ENCODE measurements at regions not wholly inside any gene's neighbourhood (a gene's known extent, or its start where the extent isn't known, plus 50 kb on each side); places are given as distances from the start of the nearest gene placed in this dataset.

DNA sequence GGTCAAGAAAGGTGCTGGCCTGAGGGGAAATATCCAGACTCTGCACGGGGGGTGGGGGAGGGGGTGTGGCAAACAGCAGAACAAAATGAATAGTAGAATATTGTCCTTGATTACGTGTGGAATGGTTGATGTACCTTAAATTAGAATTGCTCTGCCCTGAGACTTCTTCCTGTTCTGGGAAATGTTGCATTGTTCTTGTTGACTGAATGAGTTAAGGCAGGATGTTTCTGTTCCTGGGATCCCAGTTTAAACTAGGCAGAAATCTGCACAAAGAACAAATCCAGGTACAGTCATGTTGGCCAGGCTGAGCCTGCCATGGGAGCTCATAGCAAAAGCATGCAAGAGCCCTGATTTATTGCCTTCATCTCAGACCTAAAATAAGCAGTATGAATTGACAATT is 558.7 kb upstream of the VSTM2A start:
- H3K27me3 ChIP-seq (ENCODE audit: control insufficient read depth, insufficient read depth): no peaks in the 10 kb centered on the region
- WGBS: 47% methylated on average over 2 of the region's 2 CpGs
- H3K9me3 ChIP-seq (ENCODE audit: control insufficient read depth, low read length): no peaks in the 10 kb centered on the region
- H3K4me3 ChIP-seq (ENCODE audit: low read length): no peak overlapping the region
- intact Hi-C loops (cut with DNase I): no loop called here
- ATAC-seq: no peak
- no peak overlapping the region for H3K27ac ChIP-seq (ENCODE audit: low read length)
- H3K4me1 ChIP-seq (ENCODE audit: control insufficient read depth, insufficient read depth, low read length): peaks cover 2% of the 10 kb centered on the region
- no peak for DNase-seq

- H3K27me3 ChIP-seq (ENCODE audit: control insufficient read depth, insufficient read depth): no peaks in the 10 kb centered on the region
- intact Hi-C loops (cut with DNase I): no loop called here
- H3K27ac ChIP-seq (ENCODE audit: low read length): no peak overlapping the region
- H3K4me1 ChIP-seq (ENCODE audit: control insufficient read depth, insufficient read depth, low read length): peaks cover 2% of the 10 kb centered on the region
- H3K9me3 ChIP-seq (ENCODE audit: control insufficient read depth, low read length): no peaks in the 10 kb centered on the region
- H3K4me3 ChIP-seq (ENCODE audit: low read length): no peak overlapping the region
- 65% methylated on average over 4 of the region's 4 CpGs for WGBS
- ATAC-seq (no peak), DNase-seq (no peak)
These were observed 557.4 kb upstream of the VSTM2A start for GRCh38 chr7:53984776-53985175.

GRCh38 chr7:53988376-53988775 is 553.8 kb upstream of the VSTM2A start:
- DNase-seq (no peak), ATAC-seq (no peak)
- Histone ChIP-seq H3K4me3 (ENCODE audit: low read length) (no peak overlapping the region), H3K9me3 (ENCODE audit: control insufficient read depth, low read length) (no peaks in the 10 kb centered on the region), H3K27ac (ENCODE audit: low read length) (no peak overlapping the region), H3K27me3 (ENCODE audit: control insufficient read depth, insufficient read depth) (no peaks in the 10 kb centered on the region), H3K4me1 (ENCODE audit: control insufficient read depth, insufficient read depth, low read length) (peaks cover 2% of the 10 kb centered on the region)
- WGBS: 76% methylated on average over 2 of the region's 2 CpGs
- intact Hi-C loops (cut with DNase I): no loop called here

- no peak for ATAC-seq
- intact Hi-C loops (cut with DNase I): no loop called here
- 77% methylated on average over 3 of the region's 3 CpGs for WGBS
These were observed 549.0 kb upstream of the VSTM2A start for GRCh38 chr7:53993224-53993623.

GRCh38 chr7:53996876-53997275 is 545.3 kb upstream of the VSTM2A start:
- 78% methylated on average over 1 of the region's 1 CpG for WGBS
- ATAC-seq: no peak

More at GRCh38 chr7:53993224-53993623, 549.0 kb upstream of the VSTM2A start:
- no peaks in the 10 kb centered on the region for H3K27me3 ChIP-seq (ENCODE audit: control insufficient read depth, insufficient read depth)
- no peak overlapping the region for H3K4me3 ChIP-seq (ENCODE audit: low read length)
- no peak for DNase-seq
- no peaks in the 10 kb centered on the region for H3K4me1 ChIP-seq (ENCODE audit: control insufficient read depth, insufficient read depth, low read length)
- H3K27ac ChIP-seq (ENCODE audit: low read length): no peak overlapping the region
- no peaks in the 10 kb centered on the region for H3K9me3 ChIP-seq (ENCODE audit: control insufficient read depth, low read length)

DNA sequence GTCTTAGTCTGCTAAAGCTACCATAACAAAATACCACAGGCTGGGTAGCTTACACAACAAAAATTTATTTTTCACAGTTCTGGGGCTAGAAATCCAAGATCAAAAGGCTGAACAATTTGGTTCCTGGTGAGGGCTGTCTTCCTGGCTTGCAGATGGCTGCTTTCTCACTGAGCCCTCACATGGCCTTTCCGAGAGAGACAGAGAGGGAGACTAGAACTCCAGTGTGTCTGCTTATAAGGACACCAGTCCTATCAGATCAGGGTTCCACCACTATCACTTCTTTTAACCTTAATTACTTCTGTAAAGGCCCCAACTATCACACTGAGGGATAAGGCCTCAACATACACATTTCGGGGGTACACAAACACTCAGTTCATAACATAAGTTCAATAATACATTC is 527.4 kb upstream of the VSTM2A start:
- H3K27ac ChIP-seq (ENCODE audit: low read length): no peak overlapping the region
- DNase-seq (no peak), ATAC-seq (no peak)
- no peaks in the 10 kb centered on the region for H3K27me3 ChIP-seq (ENCODE audit: control insufficient read depth, insufficient read depth)
- no peak overlapping the region for H3K4me3 ChIP-seq (ENCODE audit: low read length)
- no peaks in the 10 kb centered on the region for H3K9me3 ChIP-seq (ENCODE audit: control insufficient read depth, low read length)
- 69% methylated on average over 2 of the region's 2 CpGs for whole genome bisulfite sequencing
- intact Hi-C loops (cut with DNase I): no loop called here
- H3K4me1 ChIP-seq (ENCODE audit: control insufficient read depth, insufficient read depth, low read length): no peaks in the 10 kb centered on the region

More at GRCh38 chr7:53996876-53997275, 545.3 kb upstream of the VSTM2A start:
- intact Hi-C loops (cut with DNase I): no loop called here
- Histone ChIP-seq H3K27me3 (ENCODE audit: control insufficient read depth, insufficient read depth) (no peaks in the 10 kb centered on the region), H3K27ac (ENCODE audit: low read length) (no peak overlapping the region), H3K4me3 (ENCODE audit: low read length) (no peak overlapping the region), H3K4me1 (ENCODE audit: control insufficient read depth, insufficient read depth, low read length) (no peaks in the 10 kb centered on the region), H3K9me3 (ENCODE audit: control insufficient read depth, low read length) (no peaks in the 10 kb centered on the region)
- no peak for DNase-seq

DNA sequence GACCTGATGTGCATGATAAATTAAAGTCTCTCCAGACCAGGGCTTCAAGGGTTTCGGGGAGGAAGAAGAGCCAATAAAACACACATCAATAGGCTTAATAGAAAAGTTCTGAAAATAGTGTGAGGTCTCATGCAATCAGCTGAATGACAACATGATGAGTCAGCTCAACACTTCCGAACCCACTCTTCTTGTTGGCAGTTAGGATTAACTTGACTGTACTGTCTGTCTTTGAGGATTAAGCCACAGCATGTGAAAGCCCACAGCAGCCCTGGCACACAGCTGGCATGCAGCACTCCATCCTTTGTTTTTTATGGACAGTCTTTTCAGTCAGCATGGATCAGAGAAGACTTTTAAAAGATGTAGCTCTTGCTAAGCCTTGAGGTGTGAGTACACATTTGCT is 526.9 kb upstream of the VSTM2A start:
- Histone ChIP-seq H3K27me3 (ENCODE audit: control insufficient read depth, insufficient read depth) (no peaks in the 10 kb centered on the region), H3K4me1 (ENCODE audit: control insufficient read depth, insufficient read depth, low read length) (no peaks in the 10 kb centered on the region), H3K4me3 (ENCODE audit: low read length) (no peak overlapping the region), H3K27ac (ENCODE audit: low read length) (no peak overlapping the region), H3K9me3 (ENCODE audit: control insufficient read depth, low read length) (no peaks in the 10 kb centered on the region)
- DNase-seq (no peak), ATAC-seq (no peak)
- intact Hi-C loops (cut with DNase I): no loop called here
- WGBS: 52% methylated on average over 2 of the region's 2 CpGs

- no peak overlapping the region for H3K27ac ChIP-seq (ENCODE audit: low read length)
- ATAC-seq: no peak
- no peaks in the 10 kb centered on the region for H3K4me1 ChIP-seq (ENCODE audit: control insufficient read depth, insufficient read depth, low read length)
- DNase-seq: no peak
- no peak overlapping the region for H3K4me3 ChIP-seq (ENCODE audit: low read length)
- WGBS: 80% methylated on average over 1 of the region's 1 CpG
- H3K27me3 ChIP-seq (ENCODE audit: control insufficient read depth, insufficient read depth): no peaks in the 10 kb centered on the region
- no peaks in the 10 kb centered on the region for H3K9me3 ChIP-seq (ENCODE audit: control insufficient read depth, low read length)
- intact Hi-C loops (cut with DNase I): no loop called here
These were observed 504.3 kb upstream of the VSTM2A start for GRCh38 chr7:54037873-54038272.

DNA sequence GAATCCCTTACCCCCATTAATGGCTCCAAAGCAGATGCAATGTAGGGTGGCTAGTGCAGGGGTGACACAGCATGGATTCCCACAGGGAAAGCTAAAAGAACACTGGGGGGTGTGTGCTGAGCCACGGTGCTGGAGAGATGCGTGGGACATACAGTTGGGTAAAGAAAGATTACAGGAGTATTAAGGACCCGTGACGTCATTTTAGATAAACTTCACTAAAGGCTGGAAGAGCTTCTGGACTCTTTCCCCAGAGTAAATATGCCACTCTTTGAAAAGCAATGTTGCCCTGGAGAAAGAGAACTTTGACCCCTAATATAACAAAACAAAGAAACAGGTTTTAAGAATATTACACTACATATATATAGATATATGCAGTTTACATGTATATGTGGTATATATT is 481.5 kb upstream of the VSTM2A start:
- no peaks in the 10 kb centered on the region for H3K4me1 ChIP-seq (ENCODE audit: control insufficient read depth, insufficient read depth, low read length)
- DNase-seq: no peak
- H3K27ac ChIP-seq (ENCODE audit: low read length): no peak overlapping the region
- 62% methylated on average over 4 of the region's 4 CpGs for WGBS
- intact Hi-C loops (cut with DNase I): loop anchor here in 1 of 4 donors (5.0 kb wide), 1 partner anchor 52 kb away; no protein-coding TSS in a partner anchor
- H3K27me3 ChIP-seq (ENCODE audit: control insufficient read depth, insufficient read depth): no peaks in the 10 kb centered on the region
- ATAC-seq: no peak
- H3K4me3 ChIP-seq (ENCODE audit: low read length): no peak overlapping the region
- no peaks in the 10 kb centered on the region for H3K9me3 ChIP-seq (ENCODE audit: control insufficient read depth, low read length)

DNA sequence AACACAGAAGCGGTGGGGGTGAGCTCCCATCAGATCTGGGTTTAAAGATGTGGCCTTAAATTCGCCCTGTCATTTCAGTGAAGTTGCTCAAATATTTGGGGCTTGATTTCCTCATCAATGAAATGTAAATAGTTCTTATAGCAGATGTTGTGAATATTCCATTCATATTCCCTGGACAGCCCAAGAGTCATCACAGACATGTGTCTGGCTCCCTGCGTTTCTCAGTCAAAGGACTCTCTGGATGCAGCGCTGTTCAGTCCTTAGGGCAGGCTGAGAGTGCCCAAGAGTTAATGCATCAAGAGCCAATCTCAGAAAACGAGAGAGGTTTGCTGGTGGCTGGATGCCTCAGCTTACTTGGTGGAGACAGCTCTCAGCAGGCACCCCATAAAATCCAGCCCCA is 475.5 kb upstream of the VSTM2A start:
- intact Hi-C loops (cut with DNase I): no loop called here
- WGBS: 72% methylated on average over 5 of the region's 5 CpGs
- no peaks in the 10 kb centered on the region for H3K9me3 ChIP-seq (ENCODE audit: control insufficient read depth, low read length)
- H3K4me3 ChIP-seq (ENCODE audit: low read length): no peak overlapping the region
- H3K4me1 ChIP-seq (ENCODE audit: control insufficient read depth, insufficient read depth, low read length): no peaks in the 10 kb centered on the region
- H3K27ac ChIP-seq (ENCODE audit: low read length): no peak overlapping the region
- DNase-seq (no peak), ATAC-seq (no peak)
- H3K27me3 ChIP-seq (ENCODE audit: control insufficient read depth, insufficient read depth): no peaks in the 10 kb centered on the region

DNA sequence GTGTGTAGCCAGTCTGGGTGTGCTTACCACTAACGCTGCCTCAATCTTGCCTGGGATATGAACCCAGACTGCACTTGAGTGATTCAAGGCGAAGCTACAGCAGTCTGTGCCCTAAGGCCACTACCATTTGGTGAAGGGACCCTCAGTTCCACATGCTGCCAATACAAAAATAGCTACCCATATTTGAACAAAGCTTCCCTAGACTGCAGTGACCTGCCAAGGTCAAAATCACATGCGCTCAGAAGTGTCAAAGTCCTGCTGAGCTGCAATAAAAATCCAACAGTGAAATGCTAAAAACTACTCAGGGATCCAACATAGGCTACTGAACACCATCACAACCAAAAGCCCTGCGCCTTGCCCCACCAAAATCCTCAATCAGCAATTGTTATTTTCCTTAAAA is 472.3 kb upstream of the VSTM2A start:
- no peaks in the 10 kb centered on the region for H3K9me3 ChIP-seq (ENCODE audit: control insufficient read depth, low read length)
- no peaks in the 10 kb centered on the region for H3K27me3 ChIP-seq (ENCODE audit: control insufficient read depth, insufficient read depth)
- no peak for ATAC-seq
- 78% methylated on average over 4 of the region's 4 CpGs for WGBS
- no peak overlapping the region for H3K4me3 ChIP-seq (ENCODE audit: low read length)
- no peak for DNase-seq
- intact Hi-C loops (cut with DNase I): no loop called here
- H3K27ac ChIP-seq (ENCODE audit: low read length): no peak overlapping the region
- no peaks in the 10 kb centered on the region for H3K4me1 ChIP-seq (ENCODE audit: control insufficient read depth, insufficient read depth, low read length)

GRCh38 chr7:54072710-54073109 is 469.5 kb upstream of the VSTM2A start:
- ATAC-seq (no peak), DNase-seq (no peak)
- Histone ChIP-seq H3K27ac (ENCODE audit: low read length) (no peak overlapping the region), H3K4me1 (ENCODE audit: control insufficient read depth, insufficient read depth, low read length) (no peaks in the 10 kb centered on the region), H3K9me3 (ENCODE audit: control insufficient read depth, low read length) (no peaks in the 10 kb centered on the region), H3K4me3 (ENCODE audit: low read length) (no peak overlapping the region), H3K27me3 (ENCODE audit: control insufficient read depth, insufficient read depth) (no peaks in the 10 kb centered on the region)
- intact Hi-C loops (cut with DNase I): no loop called here
- 46% methylated on average over 4 of the region's 4 CpGs for WGBS

Measured in right cardiac atrium (tissue), 5 donors.